HepG2 (cell line): ENCODE measurements at regions not wholly inside any gene's neighbourhood (a gene's known extent, or its start where the extent isn't known, plus 50 kb on each side); places are given as distances from the start of the nearest gene placed in this dataset.

Experiments
- ATAC-seq: fragments of 200-7000 bp; cut with Tn5 transposase; 3 replicates; pipeline ENCODE4 v1.9.1; 2020; ENCODE audit warnings: mild to moderate bottlenecking, moderate library complexity
- BruUV-seq: library from RNA; stranded (reverse); fragments of 400-500 nt; replicated peaks from 2 replicates; lab custom pipeline; 2021; lab: Mats Ljungman, UMichigan
- CTCF ChIA-PET: fragments of 300-600 bp; formaldehyde crosslinking; extraction: SDS; loops from one replicate; lab custom pipeline; 2021; ENCODE audit warnings: low total read pairs, inconsistent platforms, low intra/inter-chr PET ratio; lab: Yijun Ruan, JAX
- POLR2A ChIA-PET: fragments of 350-600 bp; sonication (Branson Sonifier 250); formaldehyde crosslinking; loops from one replicate; lab custom pipeline; 2020; ENCODE audit warnings: antibody characterized with exemption, inconsistent platforms; lab: Yijun Ruan, JAX
- DNase-seq: peaks from one replicate; pipeline ENCODE4 v3.0.0-alpha.2; 2015; ENCODE audit warnings: low spot score
- FAIRE-seq: peaks from 3 replicates; lab custom pipeline; 2011; peaks lifted over from hg19 to GRCh38; lab: Jason Lieb, UNC
- H2AFZ ChIP-seq: one replicate; pipeline ENCODE4 v1.6.1; 2011; ENCODE audit warnings: low read length, inconsistent platforms
- H3K27ac ChIP-seq: fragments of 300-600 bp; 3 replicates; pipeline ENCODE4 v1.8.0; 2011; ENCODE audit warnings: mixed run types, mild to moderate bottlenecking, mixed read lengths, low read length, inconsistent platforms; ENCODE audit not compliant: insufficient read depth; ENCODE audit errors: extremely low read length
- H3K27me3 ChIP-seq, 2 experiments: fragments of 200-600 bp in 1 of 2; 2 replicates in 1 of 2; 3 replicates in 1 of 2; pipeline versions ENCODE4 v1.6.0 to v1.8.0; 2011; ENCODE audit warnings: low read length in 2 of 2, mild to moderate bottlenecking in 2 of 2, moderate library complexity in 2 of 2, inconsistent platforms in 1 of 2; ENCODE audit not compliant: insufficient read depth in 2 of 2, control insufficient read depth in 1 of 2
- H3K36me3 ChIP-seq, 2 experiments: fragments of 200-600 bp in 1 of 2; replicated peaks in 1 of 2; 2 replicates in 1 of 2; 3 replicates in 1 of 2; pipeline versions ENCODE4 v1.5.1 to v1.8.0; 2011; ENCODE audit warnings: low read length in 2 of 2, inconsistent platforms in 1 of 2; ENCODE audit not compliant: insufficient read depth in 2 of 2, control insufficient read depth in 1 of 2
- H3K4me1 ChIP-seq: 2 replicates; pipeline ENCODE4 v1.5.1; 2012; ENCODE audit warnings: low read length, inconsistent platforms; ENCODE audit not compliant: insufficient read depth
- H3K4me2 ChIP-seq: 2 replicates; pipeline ENCODE4 v1.6.0; 2011; ENCODE audit warnings: low read depth, low read length, inconsistent platforms
- H3K4me3 ChIP-seq, 3 experiments: fragments of 200-600 bp in 1 of 3; sonication (generic), shearing (Covaris generic) in 1 of 3; replicated peaks in 1 of 3; 2 replicates each; pipeline ENCODE4 v1.5.1; 2011 to 2016; ENCODE audit warnings: low read length in 3 of 3, inconsistent platforms in 2 of 3, low read depth in 2 of 3, mild to moderate bottlenecking in 2 of 3, control low read depth in 1 of 3, mixed read lengths in 1 of 3; ENCODE audit not compliant: insufficient read depth in 1 of 3
- H3K79me2 ChIP-seq: one replicate; pipeline ENCODE4 v1.6.1; 2011; ENCODE audit warnings: low read length, inconsistent platforms; ENCODE audit not compliant: insufficient read depth
- H3K9ac ChIP-seq: 2 replicates; pipeline ENCODE4 v1.6.0; 2011; ENCODE audit warnings: mild to moderate bottlenecking, low read depth, low read length, inconsistent platforms; ENCODE audit not compliant: insufficient read depth
- H3K9me3 ChIP-seq: 2 replicates; pipeline ENCODE4 v1.5.1; 2012; ENCODE audit warnings: mild to moderate bottlenecking, low read length
- H4K20me1 ChIP-seq: 2 replicates; pipeline ENCODE4 v1.6.0; 2011; ENCODE audit warnings: inconsistent platforms, mild to moderate bottlenecking, low read length, moderate library complexity; ENCODE audit not compliant: insufficient read depth
- FOXC1 ChIP-seq: sonication (generic); formaldehyde crosslinking; IDR thresholded peaks from 2 replicates; pipeline ENCODE4 v1.8.0; 2022; ENCODE audit warnings: mild to moderate bottlenecking, missing genetic modification reagents, borderline replicate concordance
- GZF1 ChIP-seq: sonication (generic); formaldehyde crosslinking; IDR thresholded peaks from 2 replicates; pipeline ENCODE4 v1.5.1; 2020; ENCODE audit warnings: mild to moderate bottlenecking, missing genetic modification reagents
- JUND ChIP-seq: sonication (generic); formaldehyde crosslinking; IDR thresholded peaks from 2 replicates; pipeline ENCODE4 v1.8.0; 2022; ENCODE audit warnings: mild to moderate bottlenecking, missing genetic modification reagents
- KDM5B ChIP-seq: sonication (generic); formaldehyde crosslinking; IDR thresholded peaks from 2 replicates; pipeline ENCODE4 v1.4.0; 2020; ENCODE audit warnings: missing genetic modification reagents, mild to moderate bottlenecking, borderline replicate concordance
- KDM6A ChIP-seq: IDR thresholded peaks from 2 replicates; pipeline ENCODE4 v1.6.1; 2016; ENCODE audit warnings: low read depth
- KMT2A ChIP-seq: sonication (generic); formaldehyde crosslinking; IDR thresholded peaks from 2 replicates; pipeline ENCODE4 v1.4.0; 2020; ENCODE audit warnings: missing genetic modification reagents
- SNAPC5 ChIP-seq: sonication (generic); formaldehyde crosslinking; IDR thresholded peaks from 2 replicates; pipeline ENCODE4 v1.8.1; 2023; ENCODE audit warnings: mild to moderate bottlenecking, missing genetic modification reagents, borderline replicate concordance
- ZBTB14 ChIP-seq: sonication (generic); formaldehyde crosslinking; IDR thresholded peaks from 2 replicates; pipeline ENCODE4 v1.4.0; 2020; ENCODE audit warnings: missing genetic modification reagents
- ZNF276 ChIP-seq: sonication (generic); formaldehyde crosslinking; IDR thresholded peaks from 2 replicates; pipeline ENCODE4 v1.4.0; 2020; ENCODE audit warnings: mild to moderate bottlenecking, low read depth, missing genetic modification reagents
- ZSCAN20 ChIP-seq: sonication (generic); formaldehyde crosslinking; IDR thresholded peaks from 2 replicates; pipeline ENCODE4 v1.4.0; 2020; ENCODE audit warnings: missing genetic modification reagents, mild to moderate bottlenecking, borderline replicate concordance
- WGBS: methylation state at CpG from one replicate; pipeline ENCODE4 v1.1.6; 2017; ENCODE audit warnings: low lambda C conversion rate; 5-methylcytosine and 5-hydroxymethylcytosine counted together
- in situ Hi-C: cut with HindIII; loops from 2 replicates; pipeline ENCODE4 v1.10.0; 2017; ENCODE audit warnings: low pct_unique_long_range_greater_than_20kb; ENCODE audit not compliant: extremely low pct_ligation_motif_present
- intact Hi-C: fragments of 100-400 bp; cut with micrococcal nuclease; formaldehyde crosslinking; loops from one replicate; pipeline ENCODE4 v1.10.0; 2022; ENCODE audit not compliant: unreplicated experiment
- TF ChIP-seq, protein P1 (sequence below): sonication (generic); formaldehyde crosslinking; IDR thresholded peaks from 2 replicates; pipeline ENCODE4 v1.8.0; 2022; ENCODE audit warnings: missing genetic modification reagents, mild to moderate bottlenecking, moderate library complexity, borderline replicate concordance
- TF ChIP-seq, protein P2 (sequence below): fragments of 450-650 bp; IDR thresholded peaks from 2 replicates; pipeline ENCODE4 v1.6.1; 2016

- CTCF ChIA-PET: no interaction called here
- Histone ChIP-seq H3K27me3 (no peaks in the 10 kb centered on the region), H3K36me3 (no peaks in the 10 kb centered on the region), H3K4me2 (no peak overlapping the region), H3K27ac (no peak overlapping the region)
- TF ChIP-seq SNAPC5 (CRISPR knock-in tag) (no peak), ZSCAN20 (no peak), KDM5B (CRISPR knock-in tag) (no peak), ZNF276 (CRISPR knock-in tag) (no peak), JUND (CRISPR knock-in tag) (no peak), GZF1 (no peak), FOXC1 (CRISPR knock-in tag) (no peak), KMT2A (no peak), KDM6A (CRISPR knock-in tag) (no peak), ZBTB14 (no peak)
- TF ChIP-seq, protein P1, sequence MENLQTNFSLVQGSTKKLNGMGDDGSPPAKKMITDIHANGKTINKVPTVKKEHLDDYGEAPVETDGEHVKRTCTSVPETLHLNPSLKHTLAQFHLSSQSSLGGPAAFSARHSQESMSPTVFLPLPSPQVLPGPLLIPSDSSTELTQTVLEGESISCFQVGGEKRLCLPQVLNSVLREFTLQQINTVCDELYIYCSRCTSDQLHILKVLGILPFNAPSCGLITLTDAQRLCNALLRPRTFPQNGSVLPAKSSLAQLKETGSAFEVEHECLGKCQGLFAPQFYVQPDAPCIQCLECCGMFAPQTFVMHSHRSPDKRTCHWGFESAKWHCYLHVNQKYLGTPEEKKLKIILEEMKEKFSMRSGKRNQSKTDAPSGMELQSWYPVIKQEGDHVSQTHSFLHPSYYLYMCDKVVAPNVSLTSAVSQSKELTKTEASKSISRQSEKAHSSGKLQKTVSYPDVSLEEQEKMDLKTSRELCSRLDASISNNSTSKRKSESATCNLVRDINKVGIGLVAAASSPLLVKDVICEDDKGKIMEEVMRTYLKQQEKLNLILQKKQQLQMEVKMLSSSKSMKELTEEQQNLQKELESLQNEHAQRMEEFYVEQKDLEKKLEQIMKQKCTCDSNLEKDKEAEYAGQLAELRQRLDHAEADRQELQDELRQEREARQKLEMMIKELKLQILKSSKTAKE: no peak
- TF ChIP-seq, protein P2, sequence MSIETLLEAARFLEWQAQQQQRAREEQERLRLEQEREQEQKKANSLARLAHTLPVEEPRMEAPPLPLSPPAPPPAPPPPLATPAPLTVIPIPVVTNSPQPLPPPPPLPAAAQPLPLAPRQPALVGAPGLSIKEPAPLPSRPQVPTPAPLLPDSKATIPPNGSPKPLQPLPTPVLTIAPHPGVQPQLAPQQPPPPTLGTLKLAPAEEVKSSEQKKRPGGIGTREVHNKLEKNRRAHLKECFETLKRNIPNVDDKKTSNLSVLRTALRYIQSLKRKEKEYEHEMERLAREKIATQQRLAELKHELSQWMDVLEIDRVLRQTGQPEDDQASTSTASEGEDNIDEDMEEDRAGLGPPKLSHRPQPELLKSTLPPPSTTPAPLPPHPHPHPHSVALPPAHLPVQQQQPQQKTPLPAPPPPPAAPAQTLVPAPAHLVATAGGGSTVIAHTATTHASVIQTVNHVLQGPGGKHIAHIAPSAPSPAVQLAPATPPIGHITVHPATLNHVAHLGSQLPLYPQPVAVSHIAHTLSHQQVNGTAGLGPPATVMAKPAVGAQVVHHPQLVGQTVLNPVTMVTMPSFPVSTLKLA: no peak
- TF ChIP-seq, all 625 proteins: peak for 0
- Histone ChIP-seq H3K4me1 (no peaks in the 10 kb centered on the region), H4K20me1 (no peaks in the 10 kb centered on the region), H3K9me3 (no peaks in the 10 kb centered on the region; the same call in 1 of the 2 replicates), H3K79me2 (no peaks in the 10 kb centered on the region), H2AFZ (no peak overlapping the region), H3K4me3 (no peak overlapping the region), H3K9ac (no peak overlapping the region)
- intact Hi-C loops: no loop called here
- POLR2A ChIA-PET: no interaction called here
- FAIRE-seq (no peak), DNase-seq (no peak), ATAC-seq (no peak)
- in situ Hi-C loops: no loop called here
- BruUV-seq: no TSS peak
- 0% methylated on average over 1 of the region's 1 CpG for WGBS
Measured at GRCh38 chr13:84076280-84076679, 194.0 kb upstream of the SLITRK1 start.
